Neural cell (in vitro differentiated cells): ENCODE measurements at regions not wholly inside any gene's neighbourhood (a gene's known extent, or its start where the extent isn't known, plus 50 kb on each side); places are given as distances from the start of the nearest gene placed in this dataset.

Source experiments
- H2AFZ ChIP-seq: fragments of 200-600, 300-800 bp; sonication (generic), shearing (Covaris generic); 2 replicates; pipeline ENCODE4 v1.6.0; 2014; ENCODE audit warnings: low read depth, mild to moderate bottlenecking, antibody characterized with exemption, low read length, moderate library complexity
- H3F3A ChIP-seq: fragments of 200-600 bp; shearing (Covaris generic); 2 replicates; pipeline ENCODE4 v1.6.1; 2016; ENCODE audit warnings: mild to moderate bottlenecking, moderate library complexity, mixed read lengths, antibody characterized with exemption, low read length; ENCODE audit not compliant: insufficient read depth, poor library complexity, severe bottlenecking
- H3K27ac ChIP-seq: fragments of 200-600, 300-800 bp; sonication (generic), shearing (Covaris generic); 2 replicates; pipeline ENCODE4 v1.5.1; 2014; ENCODE audit warnings: mild to moderate bottlenecking, low read length, moderate library complexity
- H3K27me3 ChIP-seq: fragments of 300-800, 200-600 bp; sonication (generic), shearing (Covaris generic); 2 replicates; pipeline ENCODE4 v1.6.0; 2014; ENCODE audit warnings: mild to moderate bottlenecking, low read depth, low read length, moderate library complexity; ENCODE audit not compliant: insufficient read depth
- H3K36me3 ChIP-seq: fragments of 300-800, 200-600 bp; sonication (generic), shearing (Covaris generic); 2 replicates; pipeline ENCODE4 v1.5.1; 2014; ENCODE audit warnings: mild to moderate bottlenecking, antibody characterized with exemption, low read length, moderate library complexity; ENCODE audit not compliant: insufficient read depth
- H3K4me2 ChIP-seq: fragments of 300-800, 200-600 bp; sonication (generic), shearing (Covaris generic); 2 replicates; pipeline ENCODE4 v1.6.0; 2014; ENCODE audit warnings: mild to moderate bottlenecking, low read length
- H3K4me3 ChIP-seq: fragments of 300-800, 200-600 bp; sonication (generic), shearing (Covaris generic); 2 replicates; pipeline ENCODE4 v1.5.1; 2014; ENCODE audit warnings: mild to moderate bottlenecking, low read length, moderate library complexity
- H3K79me2 ChIP-seq: fragments of 200-600 bp; shearing (Covaris generic); replicated peaks from 2 replicates; pipeline ENCODE4 v1.6.0; 2014; ENCODE audit warnings: mild to moderate bottlenecking, low read length, moderate library complexity; ENCODE audit not compliant: insufficient read depth
- H3K9ac ChIP-seq: fragments of 300-800, 200-600 bp; sonication (generic), shearing (Covaris generic); 2 replicates; pipeline ENCODE4 v1.6.1; 2016; ENCODE audit warnings: mild to moderate bottlenecking, low read length, mixed read lengths
- H3K9me2 ChIP-seq: fragments of 200-600 bp; shearing (Covaris generic); 2 replicates; pipeline ENCODE4 v1.6.1; 2016; ENCODE audit warnings: mild to moderate bottlenecking, low read length, mixed read lengths; ENCODE audit not compliant: insufficient read depth
- H3K9me3 ChIP-seq: fragments of 200-600, 300-800 bp; sonication (generic), shearing (Covaris generic); 2 replicates; pipeline ENCODE4 v1.6.1; 2016; ENCODE audit warnings: mild to moderate bottlenecking, mixed run types, low read length, moderate library complexity, mixed read lengths
- H4K20me1 ChIP-seq: fragments of 200-600 bp; shearing (Covaris generic); 2 replicates; pipeline ENCODE4 v1.6.1; 2016; ENCODE audit warnings: mild to moderate bottlenecking, mixed run types; ENCODE audit not compliant: insufficient read depth
- EP300 ChIP-seq: fragments of 450-650 bp; conservative IDR thresholded peaks from 2 replicates; pipeline ENCODE4 v1.6.1; 2014; ENCODE audit warnings: antibody characterized with exemption, mild to moderate bottlenecking, moderate library complexity; ENCODE audit not compliant: poor library complexity, severe bottlenecking
- EZH2 ChIP-seq: fragments of 200-600, 300-800 bp; shearing (Covaris generic), sonication (generic); IDR thresholded peaks from 2 replicates; pipeline ENCODE4 v1.6.1; 2014; ENCODE audit warnings: antibody characterized with exemption, low read length, borderline replicate concordance, mild to moderate bottlenecking; ENCODE audit not compliant: insufficient read depth, poor library complexity, severe bottlenecking
- MXI1 ChIP-seq: fragments of 450-650 bp; conservative IDR thresholded peaks from 2 replicates; pipeline ENCODE4 v1.6.1; 2014; ENCODE audit warnings: antibody characterized with exemption, mild to moderate bottlenecking; ENCODE audit not compliant: poor library complexity, severe bottlenecking
- POLR2AphosphoS5 ChIP-seq: IDR thresholded peaks from 2 replicates; pipeline ENCODE4 v1.6.1; 2012
- RAD21 ChIP-seq: fragments of 450-650 bp; conservative IDR thresholded peaks from 2 replicates; pipeline ENCODE4 v1.6.1; 2014; ENCODE audit warnings: antibody characterized with exemption, mild to moderate bottlenecking, moderate library complexity
- REST ChIP-seq: IDR thresholded peaks from 2 replicates; pipeline ENCODE4 v1.6.1; 2012; ENCODE audit warnings: borderline replicate concordance
- SMC3 ChIP-seq: fragments of 450-650 bp; conservative IDR thresholded peaks from 2 replicates; pipeline ENCODE4 v1.6.1; 2014; ENCODE audit warnings: antibody characterized with exemption, mild to moderate bottlenecking, moderate library complexity; ENCODE audit not compliant: poor library complexity
- TAF1 ChIP-seq: IDR thresholded peaks from 2 replicates; pipeline ENCODE4 v1.6.1; 2012; ENCODE audit warnings: low read depth
- TF ChIP-seq, protein P1 (sequence below): fragments of 450-650 bp; IDR thresholded peaks from 2 replicates; pipeline ENCODE4 v1.5.1; 2014; ENCODE audit warnings: antibody characterized with exemption, mild to moderate bottlenecking, moderate library complexity; ENCODE audit not compliant: poor library complexity, severe bottlenecking

GRCh38 chr15:29612701-29613100 lies 209.6 kb downstream of the TJP1 start:
- no peak overlapping the region for H3K4me2 ChIP-seq
- no peak overlapping the region for H2AFZ ChIP-seq
- H3K36me3 ChIP-seq = no peaks in the 10 kb centered on the region
- no peaks in the 10 kb centered on the region for H3K79me2 ChIP-seq
- no peaks in the 10 kb centered on the region for H3F3A ChIP-seq
- TF ChIP-seq EP300 (no peak), POLR2AphosphoS5 (no peak), TAF1 (no peak)
- TF ChIP-seq, protein P1, sequence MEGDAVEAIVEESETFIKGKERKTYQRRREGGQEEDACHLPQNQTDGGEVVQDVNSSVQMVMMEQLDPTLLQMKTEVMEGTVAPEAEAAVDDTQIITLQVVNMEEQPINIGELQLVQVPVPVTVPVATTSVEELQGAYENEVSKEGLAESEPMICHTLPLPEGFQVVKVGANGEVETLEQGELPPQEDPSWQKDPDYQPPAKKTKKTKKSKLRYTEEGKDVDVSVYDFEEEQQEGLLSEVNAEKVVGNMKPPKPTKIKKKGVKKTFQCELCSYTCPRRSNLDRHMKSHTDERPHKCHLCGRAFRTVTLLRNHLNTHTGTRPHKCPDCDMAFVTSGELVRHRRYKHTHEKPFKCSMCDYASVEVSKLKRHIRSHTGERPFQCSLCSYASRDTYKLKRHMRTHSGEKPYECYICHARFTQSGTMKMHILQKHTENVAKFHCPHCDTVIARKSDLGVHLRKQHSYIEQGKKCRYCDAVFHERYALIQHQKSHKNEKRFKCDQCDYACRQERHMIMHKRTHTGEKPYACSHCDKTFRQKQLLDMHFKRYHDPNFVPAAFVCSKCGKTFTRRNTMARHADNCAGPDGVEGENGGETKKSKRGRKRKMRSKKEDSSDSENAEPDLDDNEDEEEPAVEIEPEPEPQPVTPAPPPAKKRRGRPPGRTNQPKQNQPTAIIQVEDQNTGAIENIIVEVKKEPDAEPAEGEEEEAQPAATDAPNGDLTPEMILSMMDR = no peak
- no peak overlapping the region for H3K27ac ChIP-seq
- no peak overlapping the region for H3K9ac ChIP-seq
- no peaks in the 10 kb centered on the region for H4K20me1 ChIP-seq
- no peaks in the 10 kb centered on the region for H3K9me2 ChIP-seq
- H3K9me3 ChIP-seq = no peaks in the 10 kb centered on the region
- no peaks in the 10 kb centered on the region for H3K27me3 ChIP-seq
- no peak overlapping the region for H3K4me3 ChIP-seq

- no peaks in the 10 kb centered on the region for H3K9me3 ChIP-seq
- no peaks in the 10 kb centered on the region for H3K9me2 ChIP-seq
- H3K9ac ChIP-seq = no peak overlapping the region
- H3K4me3 ChIP-seq = no peak overlapping the region
- TF ChIP-seq SMC3 (no peak), RAD21 (no peak), MXI1 (no peak), EZH2 (no peak), REST (no peak), TAF1 (no peak), EP300 (no peak)
- TF ChIP-seq, protein P1 = no peak
- H2AFZ ChIP-seq = no peak overlapping the region
- no peaks in the 10 kb centered on the region for H4K20me1 ChIP-seq
- no peaks in the 10 kb centered on the region for H3K36me3 ChIP-seq
- H3K27ac ChIP-seq = no peak overlapping the region
- H3K27me3 ChIP-seq = no peaks in the 10 kb centered on the region
- H3K79me2 ChIP-seq = no peaks in the 10 kb centered on the region
- no peak overlapping the region for H3K4me2 ChIP-seq
- H3F3A ChIP-seq = no peaks in the 10 kb centered on the region
Observed at GRCh38 chr15:29612096-29612495, 210.2 kb downstream of the TJP1 start.
